ENCODE measurements at regions not wholly inside any gene's neighbourhood (a gene's known extent, or its start where the extent isn't known, plus 50 kb on each side); places are given as distances from the start of the nearest gene placed in this dataset.
"Not testable (repeated sequence)": the region's sequence is repeated elsewhere in the genome, so short reads cannot be mapped to it uniquely, and the experiment has no call there.

DNA sequence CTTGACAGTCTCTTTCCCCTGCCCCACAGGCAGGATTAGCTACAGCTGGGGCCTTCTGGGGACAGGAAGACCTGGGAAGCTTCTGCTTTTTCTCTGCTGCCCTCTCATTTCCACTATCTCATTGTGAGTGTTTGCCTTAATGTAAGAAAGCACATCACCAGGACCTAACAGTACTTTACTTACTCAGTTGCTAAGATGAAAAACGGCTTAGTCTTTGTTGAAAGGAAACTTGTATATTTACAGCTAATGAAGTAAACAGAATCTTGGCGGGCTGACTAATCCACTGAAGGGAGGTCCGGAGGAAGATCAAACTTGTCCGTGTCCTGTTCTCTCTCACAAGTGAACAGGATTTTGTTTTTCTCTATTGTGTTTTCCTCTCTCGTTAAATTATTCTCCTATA is 128.6 kb downstream of the SOD2 start:
- no peak overlapping the region for H3K4me3 ChIP-seq
- H3K27me3 ChIP-seq, result no peaks in the 10 kb centered on the region
- no peaks in the 10 kb centered on the region for H3K4me1 ChIP-seq
- no peaks in the 10 kb centered on the region for H3K36me3 ChIP-seq
- DNase-seq, result no peak
- H3K27ac ChIP-seq, result no peak overlapping the region
- H3K9me3 ChIP-seq (replicated peaks), result no peaks in the 10 kb centered on the region

- H3K36me3 ChIP-seq, result no peaks in the 10 kb centered on the region
- H3K9me3 ChIP-seq (replicated peaks), result no peaks in the 10 kb centered on the region
- H3K4me3 ChIP-seq, result no peak overlapping the region
- no peaks in the 10 kb centered on the region for H3K27me3 ChIP-seq
- DNase-seq, result no peak
- H3K27ac ChIP-seq, result no peak overlapping the region
- no peaks in the 10 kb centered on the region for H3K4me1 ChIP-seq
Measured at GRCh38 chr6:159557031-159557430, 136.0 kb downstream of the SOD2 start.

DNA sequence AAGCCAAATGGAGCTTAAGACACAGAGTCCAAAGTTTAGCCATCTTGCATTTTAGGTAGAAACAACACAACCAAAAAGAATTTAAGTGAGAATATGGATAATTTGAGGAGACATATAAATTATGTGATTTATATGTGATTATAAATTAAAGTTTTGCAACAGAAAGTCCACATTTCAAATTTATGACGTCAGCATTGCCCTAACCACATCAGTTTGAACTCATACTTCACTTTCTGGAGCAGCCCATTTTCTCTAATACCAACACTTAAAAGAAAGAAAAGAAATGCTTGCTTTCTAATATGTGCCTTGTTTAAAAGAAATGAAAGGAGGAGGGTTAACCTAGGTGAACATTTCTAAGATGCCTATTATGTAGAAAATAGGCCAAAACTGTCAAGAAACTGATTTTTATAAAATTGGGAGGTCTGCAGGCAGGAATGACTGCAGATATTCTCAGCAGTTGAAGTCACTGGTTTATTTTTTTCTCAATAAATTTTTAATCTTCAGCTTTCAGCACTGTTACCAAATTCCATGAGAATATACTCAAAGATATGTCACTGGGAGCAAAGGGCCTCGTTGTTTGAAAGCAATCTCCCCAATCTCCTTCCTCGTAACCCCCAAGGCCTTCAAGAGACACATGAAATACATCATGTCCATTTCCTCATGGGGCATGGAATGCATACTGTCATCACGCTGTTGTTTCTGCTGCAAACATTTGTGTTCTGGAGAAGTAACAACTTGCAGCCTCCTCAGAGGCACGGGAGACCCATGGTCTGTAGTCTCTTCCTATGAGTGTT is 137.8 kb downstream of the SOD2 start:
- DNase-seq, result no peak
- H3K27ac ChIP-seq, result no peak overlapping the region
- no peaks in the 10 kb centered on the region for H3K27me3 ChIP-seq
- no peak overlapping the region for H3K4me3 ChIP-seq
- no peaks in the 10 kb centered on the region for H3K9me3 ChIP-seq (replicated peaks)
- H3K36me3 ChIP-seq, result no peaks in the 10 kb centered on the region
- no peaks in the 10 kb centered on the region for H3K4me1 ChIP-seq

DNA sequence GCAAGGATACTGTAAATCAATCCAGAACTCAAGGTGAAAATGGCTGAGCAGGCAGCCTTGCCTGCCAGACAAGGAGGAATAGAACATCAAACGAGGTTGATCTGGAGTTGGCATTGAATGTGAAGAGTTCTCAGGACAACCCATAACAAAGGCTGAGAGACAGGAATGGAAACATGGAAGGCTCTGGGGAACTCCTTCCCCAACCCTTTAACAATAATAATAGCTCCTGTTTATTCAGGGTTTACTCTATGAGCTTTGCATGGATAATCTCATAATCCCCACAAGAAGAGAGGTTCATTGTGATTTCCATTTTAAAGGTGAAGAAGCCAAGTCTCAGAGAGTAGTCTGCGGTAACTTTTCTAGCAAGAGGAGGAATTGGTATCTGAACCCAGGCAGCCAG is 151.7 kb downstream of the SOD2 start:
- H3K27me3 ChIP-seq, result peaks cover 4% of the 10 kb centered on the region; the same call in 1 of the 2 replicates
- no peak overlapping the region for H3K27ac ChIP-seq
- H3K4me3 ChIP-seq, result no peak overlapping the region
- DNase-seq, result no peak
- no peaks in the 10 kb centered on the region for H3K4me1 ChIP-seq
- no peaks in the 10 kb centered on the region for H3K9me3 ChIP-seq (replicated peaks)
- H3K36me3 ChIP-seq, result no peaks in the 10 kb centered on the region

- Histone ChIP-seq H3K36me3 (no peaks in the 10 kb centered on the region), H3K4me1 (no peaks in the 10 kb centered on the region), H3K9me3 (replicated peaks) (no peaks in the 10 kb centered on the region), H3K27me3 (peaks cover 4% of the 10 kb centered on the region; the same call in 1 of the 2 replicates), H3K27ac (no peak overlapping the region), H3K4me3 (no peak overlapping the region)
- DNase-seq, result no peak
Measured at GRCh38 chr6:159540883-159541282, 152.2 kb downstream of the SOD2 start.

- peak; percentile 21 to 38 for DNase-seq
- Histone ChIP-seq H3K4me3 (no peak overlapping the region), H3K27ac (no peak overlapping the region), H3K9me3 (replicated peaks) (no peaks in the 10 kb centered on the region), H3K36me3 (no peaks in the 10 kb centered on the region), H3K27me3 (peaks cover 4% of the 10 kb centered on the region; the same call in 1 of the 2 replicates), H3K4me1 (no peaks in the 10 kb centered on the region)
Measured at GRCh38 chr6:159540152-159540551, 152.9 kb downstream of the SOD2 start.

DNA sequence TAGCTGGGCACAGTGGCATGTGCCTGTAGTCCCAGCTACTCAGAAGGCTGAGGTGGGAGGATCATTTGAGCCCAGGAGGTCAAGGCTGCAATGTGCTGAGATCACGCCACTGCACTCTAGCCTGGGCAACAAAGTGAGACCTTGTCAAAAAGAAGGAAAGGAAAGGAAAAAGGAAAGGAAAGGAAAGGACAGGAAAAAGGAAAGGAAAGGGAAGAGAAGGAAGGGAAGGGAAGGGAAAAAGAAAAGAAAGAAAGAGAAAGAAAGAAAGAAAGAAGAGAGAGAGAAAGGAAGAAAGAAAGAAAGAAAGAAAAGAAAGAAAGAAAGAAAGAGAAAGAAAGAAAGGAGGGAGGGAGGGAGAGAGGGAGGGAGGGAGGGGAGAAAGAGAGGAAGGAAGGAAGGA is 155.0 kb downstream of the SOD2 start:
- peaks cover 17% of the 10 kb centered on the region for H3K27me3 ChIP-seq
- DNase-seq; H3K9me3 ChIP-seq (replicated peaks); H3K4me3 ChIP-seq; H3K27ac ChIP-seq; H3K36me3 ChIP-seq; H3K4me1 ChIP-seq: not testable (repeated sequence)

- DNase-seq, result no peak
- peaks cover 17% of the 10 kb centered on the region for H3K27me3 ChIP-seq
- no peak overlapping the region for H3K4me3 ChIP-seq
- no peaks in the 10 kb centered on the region for H3K9me3 ChIP-seq (replicated peaks)
- H3K36me3 ChIP-seq, result no peaks in the 10 kb centered on the region
- no peak overlapping the region for H3K27ac ChIP-seq
- no peaks in the 10 kb centered on the region for H3K4me1 ChIP-seq
Measured at GRCh38 chr6:159535656-159536350, 157.2 kb downstream of the SOD2 start.

DNA sequence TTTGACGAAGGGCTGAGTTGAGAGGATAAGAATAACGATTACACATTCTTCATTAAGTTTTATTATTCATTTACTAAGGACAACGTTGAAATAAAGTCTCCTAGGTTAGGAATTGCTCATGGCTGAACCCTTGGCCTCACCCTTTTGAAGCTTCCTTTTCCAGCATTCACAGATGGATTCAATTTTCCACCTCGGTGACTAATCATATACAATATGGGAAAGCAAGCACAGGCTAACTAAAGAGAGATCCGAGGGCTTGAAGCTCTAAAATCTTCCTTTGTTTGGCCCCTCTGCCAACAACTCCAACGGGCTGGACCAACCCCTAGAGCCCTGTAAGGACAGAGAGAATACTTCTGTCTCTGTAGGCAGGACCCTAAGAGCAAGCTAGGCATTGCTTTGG is 159.5 kb downstream of the SOD2 start:
- Histone ChIP-seq H3K9me3 (replicated peaks) (no peaks in the 10 kb centered on the region), H3K4me3 (no peak overlapping the region), H3K27ac (no peak overlapping the region), H3K36me3 (no peaks in the 10 kb centered on the region), H3K27me3 (peaks cover 15% of the 10 kb centered on the region), H3K4me1 (no peaks in the 10 kb centered on the region)
- no peak for DNase-seq

GRCh38 chr6:159533016-159533415 is 160.0 kb downstream of the SOD2 start:
- DNase-seq, result no peak
- Histone ChIP-seq H3K4me3 (no peak overlapping the region), H3K27me3 (peaks cover 13% of the 10 kb centered on the region), H3K36me3 (no peaks in the 10 kb centered on the region), H3K9me3 (replicated peaks) (no peaks in the 10 kb centered on the region), H3K4me1 (no peaks in the 10 kb centered on the region), H3K27ac (no peak overlapping the region)

DNA sequence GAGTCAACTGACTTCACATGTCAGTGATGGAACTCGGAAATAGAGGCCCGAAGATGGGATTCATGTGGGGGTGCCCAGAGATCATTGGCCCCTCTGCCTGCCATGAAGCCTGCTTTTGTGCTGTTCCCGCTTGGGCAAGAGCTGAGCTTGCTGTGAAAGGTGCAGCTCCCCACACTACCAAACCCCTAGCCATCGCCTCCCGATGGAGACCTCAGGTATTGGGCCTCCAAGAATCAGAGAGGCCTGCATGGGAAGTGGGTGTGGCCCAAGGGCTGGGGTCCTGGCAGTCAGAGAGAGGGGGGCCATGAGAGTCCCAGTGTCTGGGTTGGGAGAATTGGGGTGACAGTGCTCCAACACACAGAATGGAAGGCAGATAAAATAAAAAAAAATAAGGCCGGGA is 160.9 kb downstream of the SOD2 start:
- Histone ChIP-seq H3K4me1 (no peaks in the 10 kb centered on the region), H3K27me3 (peaks cover 13% of the 10 kb centered on the region), H3K9me3 (replicated peaks) (no peaks in the 10 kb centered on the region), H3K27ac (no peak overlapping the region), H3K4me3 (no peak overlapping the region), H3K36me3 (no peaks in the 10 kb centered on the region)
- DNase-seq, result no peak

GRCh38 chr6:159529934-159530333 is 163.1 kb downstream of the SOD2 start:
- Histone ChIP-seq H3K36me3 (no peaks in the 10 kb centered on the region), H3K4me3 (no peak overlapping the region), H3K27me3 (peaks cover 19% of the 10 kb centered on the region), H3K9me3 (replicated peaks) (no peaks in the 10 kb centered on the region), H3K4me1 (no peaks in the 10 kb centered on the region), H3K27ac (no peak overlapping the region)
- no peak for DNase-seq

- Histone ChIP-seq H3K27me3 (0 out of 2 replicates have a peak, but pooled peaks cover 6% of the 10 kb centered on the region), H3K9me3 (replicated peaks) (no peaks in the 10 kb centered on the region), H3K4me3 (no peak overlapping the region), H3K36me3 (no peaks in the 10 kb centered on the region), H3K4me1 (no peaks in the 10 kb centered on the region), H3K27ac (no peak overlapping the region)
- no peak for DNase-seq
Measured at GRCh38 chr6:159527351-159527750, 165.7 kb downstream of the SOD2 start.

GRCh38 chr6:159525445-159526025 is 167.5 kb downstream of the SOD2 start:
- no peak overlapping the region for H3K27ac ChIP-seq
- DNase-seq, result no peak
- no peak overlapping the region for H3K4me3 ChIP-seq
- H3K4me1 ChIP-seq, result no peaks in the 10 kb centered on the region
- 0 out of 2 replicates have a peak, but pooled peaks cover 6% of the 10 kb centered on the region for H3K27me3 ChIP-seq
- H3K36me3 ChIP-seq, result no peaks in the 10 kb centered on the region
- no peaks in the 10 kb centered on the region for H3K9me3 ChIP-seq (replicated peaks)

- Histone ChIP-seq H3K4me3 (no peak overlapping the region), H3K4me1 (no peaks in the 10 kb centered on the region), H3K9me3 (replicated peaks) (no peaks in the 10 kb centered on the region), H3K27me3 (0 out of 2 replicates have a peak, but pooled peaks cover 6% of the 10 kb centered on the region), H3K36me3 (no peaks in the 10 kb centered on the region), H3K27ac (no peak overlapping the region)
- no peak for DNase-seq
Measured at GRCh38 chr6:159522877-159523547, 170.0 kb downstream of the SOD2 start.
